Trophoblast cell (in vitro differentiated cells and primary cell): ENCODE measurements at regions not wholly inside any gene's neighbourhood (a gene's known extent, or its start where the extent isn't known, plus 50 kb on each side); places are given as distances from the start of the nearest gene placed in this dataset.
"Not testable (repeated sequence)": the region's sequence is repeated elsewhere in the genome, so short reads cannot be mapped to it uniquely, and the experiment has no call there.

Experiments used
- DNase-seq, 2 donors: peaks; one replicate each; pipeline ENCODE4 v3.0.0-alpha.2; 2016
- H2AFZ ChIP-seq: 2 replicates; pipeline ENCODE4 v1.6.1; 2013; ENCODE audit warnings: low read length, moderate library complexity, mild to moderate bottlenecking; ENCODE audit not compliant: insufficient read depth, poor library complexity
- H2AK5ac ChIP-seq: 2 replicates; pipeline ENCODE4 v1.6.1; 2013; ENCODE audit warnings: mild to moderate bottlenecking, low read length
- H2BK120ac ChIP-seq: 2 replicates; pipeline ENCODE4 v1.6.1; 2013; ENCODE audit warnings: low read length, mild to moderate bottlenecking, moderate library complexity; ENCODE audit not compliant: insufficient read depth, poor library complexity
- H2BK12ac ChIP-seq: 2 replicates; pipeline ENCODE4 v1.6.1; 2013; ENCODE audit warnings: mild to moderate bottlenecking, low read length, moderate library complexity
- H2BK5ac ChIP-seq: 2 replicates; pipeline ENCODE4 v1.6.1; 2013; ENCODE audit warnings: low read length, low read depth, moderate library complexity, mild to moderate bottlenecking; ENCODE audit not compliant: poor library complexity
- H3K14ac ChIP-seq: 2 replicates; pipeline ENCODE4 v1.6.1; 2013; ENCODE audit warnings: mild to moderate bottlenecking, low read length
- H3K18ac ChIP-seq: 2 replicates; pipeline ENCODE4 v1.6.1; 2013; ENCODE audit warnings: mild to moderate bottlenecking, low read length
- H3K23ac ChIP-seq: 2 replicates; pipeline ENCODE4 v1.6.1; 2013; ENCODE audit warnings: low read length
- H3K27ac ChIP-seq: 2 replicates; pipeline ENCODE4 v1.5.1; 2013; ENCODE audit warnings: low read depth, mild to moderate bottlenecking, inconsistent platforms, low read length, moderate library complexity
- H3K27me3 ChIP-seq: 2 replicates; pipeline ENCODE4 v1.6.1; 2013; ENCODE audit warnings: inconsistent platforms, mild to moderate bottlenecking, low read length, moderate library complexity; ENCODE audit not compliant: insufficient read depth
- H3K36me3 ChIP-seq, 2 experiments: 1 replicate in 1 of 2; 2 replicates in 1 of 2; pipeline ENCODE4 v1.6.1; 2013; ENCODE audit warnings: low read length in 2 of 2, mild to moderate bottlenecking in 2 of 2, moderate library complexity in 1 of 2; ENCODE audit not compliant: insufficient read depth in 2 of 2, control insufficient read depth in 1 of 2
- H3K4ac ChIP-seq: 2 replicates; pipeline ENCODE4 v1.6.1; 2013; ENCODE audit warnings: low read depth, mild to moderate bottlenecking, low read length, moderate library complexity
- H3K4me1 ChIP-seq, 2 experiments: 1 replicate in 1 of 2; 2 replicates in 1 of 2; pipeline ENCODE4 v1.6.1; 2013; ENCODE audit warnings: low read length in 2 of 2, mild to moderate bottlenecking in 2 of 2, moderate library complexity in 1 of 2; ENCODE audit not compliant: insufficient read depth in 2 of 2, control insufficient read depth in 1 of 2
- H3K4me2 ChIP-seq: 2 replicates; pipeline ENCODE4 v1.6.1; 2013; ENCODE audit warnings: inconsistent platforms, mild to moderate bottlenecking, low read length, moderate library complexity
- H3K4me3 ChIP-seq: 2 replicates; pipeline ENCODE4 v1.5.1; 2013; ENCODE audit warnings: mild to moderate bottlenecking, low read depth, low read length, inconsistent platforms
- H3K79me1 ChIP-seq: one replicate; pipeline ENCODE4 v1.6.1; 2013; ENCODE audit warnings: low read length
- H3K79me2 ChIP-seq: 2 replicates; pipeline ENCODE4 v1.6.1; 2013; ENCODE audit warnings: low read length, mild to moderate bottlenecking; ENCODE audit not compliant: control insufficient read depth, insufficient read depth, poor library complexity
- H3K9ac ChIP-seq: 2 replicates; pipeline ENCODE4 v1.6.1; 2013; ENCODE audit warnings: mild to moderate bottlenecking, low read length
- H3K9me3 ChIP-seq: 2 replicates; pipeline ENCODE4 v1.6.1; 2013; ENCODE audit warnings: low read depth, mild to moderate bottlenecking, control low read depth, inconsistent platforms, low read length; ENCODE audit not compliant: insufficient read depth
- H4K12ac ChIP-seq: 2 replicates; pipeline ENCODE4 v1.6.1; 2013; ENCODE audit warnings: low read depth, mild to moderate bottlenecking, low read length, moderate library complexity
- H4K8ac ChIP-seq: 2 replicates; pipeline ENCODE4 v1.6.1; 2013; ENCODE audit warnings: low read depth, mild to moderate bottlenecking, low read length, moderate library complexity
- H4K91ac ChIP-seq: one replicate; pipeline ENCODE4 v1.6.1; 2013; ENCODE audit warnings: low read depth, mild to moderate bottlenecking, low read length, moderate library complexity
- WGBS: extraction: QIAGEN DNeasy Blood & Tissue Kit; methylation state at CpG from one replicate; pipeline ENCODE4 v1.1.7; 2013; ENCODE audit warnings: missing lambda C conversion rate; ENCODE audit not compliant: insufficient read length, insufficient coverage; ENCODE audit errors: extremely low coverage; 5-methylcytosine and 5-hydroxymethylcytosine counted together

DNA sequence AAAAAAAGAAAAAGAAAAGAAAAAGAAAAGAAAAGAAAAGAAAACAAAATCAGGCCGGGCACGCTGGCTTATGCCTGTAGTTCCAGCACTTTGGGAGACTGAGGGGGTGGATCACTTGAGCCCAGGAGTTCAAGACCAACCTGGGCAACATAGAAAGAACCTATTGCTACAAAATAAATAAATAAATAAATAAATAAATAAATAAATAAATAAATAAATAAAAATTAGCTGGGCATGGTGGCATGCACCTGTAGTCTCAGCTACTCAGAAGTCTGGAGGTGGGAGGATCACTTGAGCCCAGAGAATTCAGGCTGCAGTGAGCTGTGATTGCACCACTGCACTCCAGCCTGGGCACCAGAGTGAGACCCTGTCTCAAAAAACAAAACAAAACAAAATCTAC lies 809.7 kb upstream of the AUTS2 start:
- not testable (repeated sequence) for H3K4me1 ChIP-seq, DNase-seq, H3K23ac ChIP-seq, H2AK5ac ChIP-seq, H4K12ac ChIP-seq, H4K91ac ChIP-seq, H3K79me1 ChIP-seq, H2BK5ac ChIP-seq, H2BK12ac ChIP-seq, H3K4ac ChIP-seq, H3K27ac ChIP-seq, H3K9ac ChIP-seq, H4K8ac ChIP-seq, H2AFZ ChIP-seq, H3K9me3 ChIP-seq, H3K4me3 ChIP-seq, H3K79me2 ChIP-seq, H3K27me3 ChIP-seq, H3K36me3 ChIP-seq, H2BK120ac ChIP-seq, H3K4me2 ChIP-seq, H3K14ac ChIP-seq, H3K18ac ChIP-seq
- WGBS: no CpG with 5 or more reads among the region's 2 CpGs

- no peak overlapping the region for H3K18ac ChIP-seq
- no peak overlapping the region for H2BK12ac ChIP-seq
- H3K4ac ChIP-seq: no peak overlapping the region
- H2AFZ ChIP-seq: no peak overlapping the region
- no peak overlapping the region for H3K14ac ChIP-seq
- DNase-seq: no peak
- H2BK120ac ChIP-seq: no peak overlapping the region
- H3K79me2 ChIP-seq: no peaks in the 10 kb centered on the region
- H3K36me3 ChIP-seq: no peaks in the 10 kb centered on the region
- no peak overlapping the region for H3K23ac ChIP-seq
- no CpG with 5 or more reads among the region's 4 CpGs for WGBS
- no peak overlapping the region for H3K27ac ChIP-seq
- no peak overlapping the region for H3K9ac ChIP-seq
- no peaks in the 10 kb centered on the region for H3K9me3 ChIP-seq
- no peak overlapping the region for H4K91ac ChIP-seq
- H3K4me3 ChIP-seq: no peak overlapping the region
- H2AK5ac ChIP-seq: no peak overlapping the region
- H3K79me1 ChIP-seq: no peaks in the 10 kb centered on the region
- H3K27me3 ChIP-seq: no peaks in the 10 kb centered on the region
- no peaks in the 10 kb centered on the region for H3K4me1 ChIP-seq
- no peak overlapping the region for H4K12ac ChIP-seq
- no peak overlapping the region for H4K8ac ChIP-seq
- no peak overlapping the region for H2BK5ac ChIP-seq
- H3K4me2 ChIP-seq: no peak overlapping the region
Observed at GRCh38 chr7:68789597-68789996, 808.7 kb upstream of the AUTS2 start.

DNA sequence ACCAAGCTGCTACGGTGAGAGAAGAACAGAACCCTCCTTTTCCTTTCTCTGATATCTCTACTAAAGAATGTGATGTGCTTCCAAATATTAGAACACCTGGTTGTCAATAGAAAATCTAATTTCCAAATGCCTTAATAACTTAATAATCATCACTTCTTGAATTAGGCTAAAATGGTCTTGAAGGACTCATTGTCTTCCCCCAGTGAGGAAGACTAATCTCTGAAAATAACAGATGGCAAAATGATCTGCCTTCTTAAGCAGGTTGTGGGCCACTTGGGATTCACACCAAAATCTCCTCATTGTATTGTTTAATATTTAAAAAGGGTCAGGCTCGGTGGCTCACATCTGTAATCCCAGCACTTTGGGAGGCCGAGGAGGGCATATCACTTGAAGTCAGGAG lies 805.9 kb upstream of the AUTS2 start:
- Histone ChIP-seq H3K4me2 (no peak overlapping the region), H4K91ac (no peak overlapping the region)
- WGBS: no CpG with 5 or more reads among the region's 3 CpGs

GRCh38 chr7:68793513-68793912 lies 804.8 kb upstream of the AUTS2 start:
- no CpG with 5 or more reads among the region's 1 CpG for WGBS
- H3K4me1 ChIP-seq: peaks cover 1 to 2% of the 10 kb centered on the region in 2 experiments

More for the DNA sequence above, 805.9 kb upstream of the AUTS2 start:
- DNase-seq: no peak
- Histone ChIP-seq H3K79me1 (no peaks in the 10 kb centered on the region), H2AK5ac (no peak overlapping the region), H2BK12ac (no peak overlapping the region), H4K12ac (no peak overlapping the region), H3K4me3 (no peak overlapping the region), H3K4ac (no peak overlapping the region), H4K8ac (no peak overlapping the region), H3K18ac (no peak overlapping the region), H3K23ac (no peak overlapping the region), H3K9ac (no peak overlapping the region), H2BK120ac (no peak overlapping the region), H3K27ac (no peak overlapping the region), H3K9me3 (no peaks in the 10 kb centered on the region), H3K14ac (no peak overlapping the region), H3K79me2 (no peaks in the 10 kb centered on the region), H2BK5ac (no peak overlapping the region), H2AFZ (no peak overlapping the region), H3K4me1 (no peaks in the 10 kb centered on the region), H3K27me3 (no peaks in the 10 kb centered on the region), H3K36me3 (no peaks in the 10 kb centered on the region)

More at GRCh38 chr7:68793513-68793912, 804.8 kb upstream of the AUTS2 start:
- Histone ChIP-seq H3K79me2 (no peaks in the 10 kb centered on the region), H2BK12ac (no peak overlapping the region), H2BK120ac (no peak overlapping the region), H3K27me3 (no peaks in the 10 kb centered on the region), H2BK5ac (no peak overlapping the region), H4K91ac (no peak overlapping the region), H3K4me2 (no peak overlapping the region), H4K12ac (no peak overlapping the region), H3K4ac (no peak overlapping the region), H2AK5ac (no peak overlapping the region), H3K27ac (no peak overlapping the region), H3K9me3 (no peaks in the 10 kb centered on the region), H3K18ac (no peak overlapping the region), H3K79me1 (peaks cover under 1% of the 10 kb centered on the region), H3K23ac (no peak overlapping the region), H4K8ac (no peak overlapping the region), H3K14ac (no peak overlapping the region), H3K4me3 (no peak overlapping the region), H2AFZ (no peak overlapping the region), H3K36me3 (no peaks in the 10 kb centered on the region), H3K9ac (no peak overlapping the region)
- DNase-seq: no peak
